ENCODE measurements at regions not wholly inside any gene's neighbourhood (a gene's known extent, or its start where the extent isn't known, plus 50 kb on each side); places are given as distances from the start of the nearest gene placed in this dataset.

DNA sequence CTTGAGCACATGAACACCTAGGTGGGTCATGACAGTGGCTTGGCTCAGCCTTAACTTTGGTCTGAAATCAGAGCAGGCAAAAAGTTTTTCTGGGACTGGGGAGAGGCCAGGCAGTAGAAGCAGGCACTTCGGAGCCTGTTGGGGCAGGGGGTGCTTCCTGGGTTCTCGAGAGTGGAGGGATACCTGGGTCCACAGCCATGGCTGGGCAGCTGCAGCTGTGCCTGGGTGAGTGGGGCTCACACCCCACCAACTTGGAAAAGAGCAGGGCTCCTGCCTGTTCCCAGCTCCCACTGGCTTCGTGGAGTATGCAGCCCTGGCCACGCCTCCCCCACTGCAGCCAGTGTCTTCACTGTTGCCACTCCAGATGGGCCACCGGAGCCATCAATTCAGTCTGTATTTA, 56.4 kb upstream of the NUDT6 start:
- TF ChIP-seq, protein P1, sequence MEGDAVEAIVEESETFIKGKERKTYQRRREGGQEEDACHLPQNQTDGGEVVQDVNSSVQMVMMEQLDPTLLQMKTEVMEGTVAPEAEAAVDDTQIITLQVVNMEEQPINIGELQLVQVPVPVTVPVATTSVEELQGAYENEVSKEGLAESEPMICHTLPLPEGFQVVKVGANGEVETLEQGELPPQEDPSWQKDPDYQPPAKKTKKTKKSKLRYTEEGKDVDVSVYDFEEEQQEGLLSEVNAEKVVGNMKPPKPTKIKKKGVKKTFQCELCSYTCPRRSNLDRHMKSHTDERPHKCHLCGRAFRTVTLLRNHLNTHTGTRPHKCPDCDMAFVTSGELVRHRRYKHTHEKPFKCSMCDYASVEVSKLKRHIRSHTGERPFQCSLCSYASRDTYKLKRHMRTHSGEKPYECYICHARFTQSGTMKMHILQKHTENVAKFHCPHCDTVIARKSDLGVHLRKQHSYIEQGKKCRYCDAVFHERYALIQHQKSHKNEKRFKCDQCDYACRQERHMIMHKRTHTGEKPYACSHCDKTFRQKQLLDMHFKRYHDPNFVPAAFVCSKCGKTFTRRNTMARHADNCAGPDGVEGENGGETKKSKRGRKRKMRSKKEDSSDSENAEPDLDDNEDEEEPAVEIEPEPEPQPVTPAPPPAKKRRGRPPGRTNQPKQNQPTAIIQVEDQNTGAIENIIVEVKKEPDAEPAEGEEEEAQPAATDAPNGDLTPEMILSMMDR (IDR thresholded peaks at IDR 0.05), result no peak
- TF ChIP-seq POLR2A (IDR thresholded peaks at IDR 0.05), result no peak
